ENCODE measurements at regions not wholly inside any gene's neighbourhood (a gene's known extent, or its start where the extent isn't known, plus 50 kb on each side); places are given as distances from the start of the nearest gene placed in this dataset.

DNA sequence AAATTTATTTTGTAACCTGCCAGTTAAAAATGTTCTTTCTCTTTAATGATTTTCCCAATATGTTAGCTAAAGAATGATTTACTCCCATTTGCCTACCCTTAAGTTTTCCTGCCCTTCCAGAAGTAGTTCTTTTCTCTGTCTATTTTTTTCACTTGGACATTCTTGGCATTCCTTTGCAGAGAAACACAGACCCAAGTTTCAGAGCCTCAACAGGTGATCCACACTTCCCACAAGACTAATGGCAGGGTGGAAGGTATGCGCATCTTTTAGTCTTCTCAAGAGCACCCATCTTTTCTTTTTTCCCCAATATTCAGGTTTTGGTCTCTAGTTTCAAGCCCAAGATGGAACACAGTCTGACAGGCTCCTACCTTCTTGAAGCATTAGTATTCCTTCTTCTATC, 420.7 kb downstream of the ADAMTS20 start:
- TF ChIP-seq, protein P1, sequence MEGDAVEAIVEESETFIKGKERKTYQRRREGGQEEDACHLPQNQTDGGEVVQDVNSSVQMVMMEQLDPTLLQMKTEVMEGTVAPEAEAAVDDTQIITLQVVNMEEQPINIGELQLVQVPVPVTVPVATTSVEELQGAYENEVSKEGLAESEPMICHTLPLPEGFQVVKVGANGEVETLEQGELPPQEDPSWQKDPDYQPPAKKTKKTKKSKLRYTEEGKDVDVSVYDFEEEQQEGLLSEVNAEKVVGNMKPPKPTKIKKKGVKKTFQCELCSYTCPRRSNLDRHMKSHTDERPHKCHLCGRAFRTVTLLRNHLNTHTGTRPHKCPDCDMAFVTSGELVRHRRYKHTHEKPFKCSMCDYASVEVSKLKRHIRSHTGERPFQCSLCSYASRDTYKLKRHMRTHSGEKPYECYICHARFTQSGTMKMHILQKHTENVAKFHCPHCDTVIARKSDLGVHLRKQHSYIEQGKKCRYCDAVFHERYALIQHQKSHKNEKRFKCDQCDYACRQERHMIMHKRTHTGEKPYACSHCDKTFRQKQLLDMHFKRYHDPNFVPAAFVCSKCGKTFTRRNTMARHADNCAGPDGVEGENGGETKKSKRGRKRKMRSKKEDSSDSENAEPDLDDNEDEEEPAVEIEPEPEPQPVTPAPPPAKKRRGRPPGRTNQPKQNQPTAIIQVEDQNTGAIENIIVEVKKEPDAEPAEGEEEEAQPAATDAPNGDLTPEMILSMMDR (IDR thresholded peaks at IDR 0.05; ENCODE audit: insufficient read depth, low read depth, low read length), result no peak
- TF ChIP-seq EZH2 (IDR thresholded peaks at IDR 0.05; ENCODE audit: insufficient read depth, low read length), result no peak
